ENCODE measurements at regions not wholly inside any gene's neighbourhood (a gene's known extent, or its start where the extent isn't known, plus 50 kb on each side); places are given as distances from the start of the nearest gene placed in this dataset.
"Not testable (repeated sequence)": the region's sequence is repeated elsewhere in the genome, so short reads cannot be mapped to it uniquely, and the experiment has no call there.

- no peak for DNase-seq
Observed at GRCh38 chr2:7732497-7732896, 815.3 kb downstream of the RNF144A start.

- DNase-seq, result no peak
Observed at GRCh38 chr2:7736646-7737305, 819.6 kb downstream of the RNF144A start.

GRCh38 chr2:7738596-7738995 lies 821.4 kb downstream of the RNF144A start:
- no peak for DNase-seq

GRCh38 chr2:7740114-7740513 lies 822.9 kb downstream of the RNF144A start:
- no peak for DNase-seq

- DNase-seq, result no peak
Observed at GRCh38 chr2:7742301-7742700, 825.1 kb downstream of the RNF144A start.

- no peak for DNase-seq
Observed at GRCh38 chr2:7744827-7745226, 827.6 kb downstream of the RNF144A start.

GRCh38 chr2:7745369-7745768 lies 828.2 kb downstream of the RNF144A start:
- no peak for DNase-seq

GRCh38 chr2:7748717-7749415 lies 831.7 kb downstream of the RNF144A start:
- DNase-seq, result no peak

GRCh38 chr2:7749895-7750559 lies 832.8 kb downstream of the RNF144A start:
- no peak for DNase-seq

GRCh38 chr2:7752291-7752690 lies 835.1 kb downstream of the RNF144A start:
- DNase-seq, result no peak

- DNase-seq, result no peak
Observed at GRCh38 chr2:7753777-7754176, 836.6 kb downstream of the RNF144A start.

- DNase-seq, result no peak
Observed at GRCh38 chr2:7755879-7756278, 838.7 kb downstream of the RNF144A start.

GRCh38 chr2:7758073-7758759 lies 841.0 kb downstream of the RNF144A start:
- no peak for DNase-seq

GRCh38 chr2:7759898-7760297 lies 842.7 kb downstream of the RNF144A start:
- no peak for DNase-seq

GRCh38 chr2:7763418-7763817 lies 846.2 kb downstream of the RNF144A start:
- DNase-seq, result not testable (repeated sequence)

- no peak for DNase-seq
Observed at GRCh38 chr2:7765236-7765635, 848.0 kb downstream of the RNF144A start.

GRCh38 chr2:7766088-7766722 lies 849.0 kb downstream of the RNF144A start:
- DNase-seq, result no peak

- no peak for DNase-seq
Observed at GRCh38 chr2:7766978-7767565, 849.9 kb downstream of the RNF144A start.

GRCh38 chr2:7767902-7768301 lies 850.7 kb downstream of the RNF144A start:
- no peak for DNase-seq

GRCh38 chr2:7771781-7772180 lies 854.6 kb downstream of the RNF144A start:
- no peak for DNase-seq

GRCh38 chr2:7773362-7774360 lies 856.4 kb downstream of the RNF144A start:
- no peak for DNase-seq

Measured in NCI-H187 treated with DMSO at 0.1 percent for 48 hours (cell line).